HL-60 (cell line): ENCODE measurements at regions not wholly inside any gene's neighbourhood (a gene's known extent, or its start where the extent isn't known, plus 50 kb on each side); places are given as distances from the start of the nearest gene placed in this dataset.

Experiments used
- CTCF ChIP-seq: IDR thresholded peaks from one replicate; pipeline ENCODE4 v1.5.1; 2011; ENCODE audit warnings: low read length, control low read depth, inconsistent platforms; ENCODE audit not compliant: insufficient read depth
- GABPA ChIP-seq: IDR thresholded peaks from 2 replicates; pipeline ENCODE4 v1.6.1; 2012; ENCODE audit warnings: low read depth
- POLR2AphosphoS5 ChIP-seq: IDR thresholded peaks from 2 replicates; pipeline ENCODE4 v1.6.1; 2012; ENCODE audit warnings: low read depth
- REST ChIP-seq: IDR thresholded peaks from 2 replicates; pipeline ENCODE4 v1.6.1; 2012; ENCODE audit warnings: low read depth; ENCODE audit not compliant: insufficient replicate concordance
- SPI1 ChIP-seq: IDR thresholded peaks from 2 replicates; pipeline ENCODE4 v1.6.1; 2012; ENCODE audit warnings: low read depth, mild to moderate bottlenecking, borderline replicate concordance

GRCh38 chr6:63434943-63435342 lies 115.2 kb upstream of the LGSN start:
- TF ChIP-seq CTCF (no peak), REST (no peak), GABPA (no peak), POLR2AphosphoS5 (no peak), SPI1 (no peak)
